GM12892 (cell line): ENCODE measurements at regions not wholly inside any gene's neighbourhood (a gene's known extent, or its start where the extent isn't known, plus 50 kb on each side); places are given as distances from the start of the nearest gene placed in this dataset.

Experiments used
- POLR2A ChIP-seq: IDR thresholded peaks from 2 replicates; pipeline ENCODE4 v1.6.1; 2011; ENCODE audit warnings: low read depth, low read length, control low read depth
- POLR2AphosphoS5 ChIP-seq: IDR thresholded peaks from 2 replicates; pipeline ENCODE4 v1.6.1; 2011; ENCODE audit warnings: low read depth, low read length, control low read depth

- TF ChIP-seq POLR2A: no peak
- no peak for TF ChIP-seq POLR2AphosphoS5
Observed at GRCh38 chr20:6702144-6702543, 65.3 kb upstream of the BMP2 start.
